ENCODE measurements at regions not wholly inside any gene's neighbourhood (a gene's known extent, or its start where the extent isn't known, plus 50 kb on each side); places are given as distances from the start of the nearest gene placed in this dataset.

DNA sequence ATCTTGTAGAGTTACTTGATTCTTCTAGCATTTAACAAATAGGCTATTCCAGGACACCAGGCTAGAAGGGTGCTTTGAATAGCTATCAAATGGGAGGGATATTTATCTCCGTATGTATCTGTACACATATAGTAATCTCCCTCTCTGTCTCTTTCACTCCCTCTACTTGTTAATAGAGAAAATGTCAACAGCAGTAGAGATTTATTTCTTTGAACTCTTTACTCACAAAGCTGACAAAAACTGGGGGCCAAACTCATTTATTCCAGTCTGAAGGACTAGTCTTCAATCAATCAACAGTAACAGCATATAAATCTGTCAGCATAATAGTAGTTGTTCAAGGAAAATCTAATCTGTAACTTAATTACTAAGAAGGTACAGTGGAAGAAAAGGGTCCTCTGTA lies 78.2 kb upstream of the FER start:
- peaks cover 2% of the 10 kb centered on the region for H3K4me1 ChIP-seq (ENCODE audit: control insufficient read depth, insufficient read depth, low read length)
- no peak overlapping the region for H3K4me3 ChIP-seq (ENCODE audit: low read depth, low read length)
- H3K9me3 ChIP-seq (ENCODE audit: control insufficient read depth, insufficient read depth, low read length) = no peaks in the 10 kb centered on the region
- H3K36me3 ChIP-seq (ENCODE audit: control insufficient read depth, insufficient read depth, low read length) = no peaks in the 10 kb centered on the region
- peaks cover 25% of the 10 kb centered on the region for H3K27me3 ChIP-seq (ENCODE audit: control insufficient read depth, insufficient read depth, low read length)
- H3K9ac ChIP-seq (ENCODE audit: low read depth, low read length) = no peak overlapping the region

DNA sequence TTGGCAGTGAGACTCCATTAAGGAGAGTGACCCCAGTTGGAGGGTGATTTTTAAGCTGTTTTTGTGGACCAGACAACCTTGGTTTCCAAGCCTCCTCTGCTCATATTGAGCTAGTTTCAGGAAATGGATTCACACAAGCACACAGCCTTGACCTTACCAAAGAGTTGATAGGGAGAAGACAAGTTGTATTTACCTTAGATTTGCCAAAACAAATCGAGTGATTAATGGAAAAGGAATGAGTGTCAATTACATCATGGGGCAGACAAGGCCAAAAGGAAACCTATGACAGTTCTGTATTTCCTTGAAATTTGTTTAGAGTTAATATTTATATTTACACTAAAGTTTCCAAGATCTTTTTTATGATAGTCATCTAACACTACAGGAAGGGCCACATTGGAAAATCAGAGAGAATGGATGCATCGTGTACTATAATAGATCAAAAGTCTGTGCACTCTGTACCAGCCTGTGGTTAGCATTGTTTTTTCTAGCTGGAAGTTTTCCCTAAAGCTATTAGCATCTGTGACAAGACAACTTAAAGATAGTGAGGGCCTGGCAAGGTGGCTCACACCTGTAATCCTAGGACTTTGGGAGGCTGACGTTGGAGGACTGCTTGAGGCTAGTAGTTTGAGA lies 86.0 kb upstream of the FER start:
- Histone ChIP-seq H3K4me3 (ENCODE audit: low read depth, low read length) (no peak overlapping the region), H3K4me1 (ENCODE audit: control insufficient read depth, insufficient read depth, low read length) (no peaks in the 10 kb centered on the region), H3K9ac (ENCODE audit: low read depth, low read length) (no peak overlapping the region), H3K36me3 (ENCODE audit: control insufficient read depth, insufficient read depth, low read length) (no peaks in the 10 kb centered on the region), H3K27me3 (ENCODE audit: control insufficient read depth, insufficient read depth, low read length) (no peaks in the 10 kb centered on the region), H3K9me3 (ENCODE audit: control insufficient read depth, insufficient read depth, low read length) (no peaks in the 10 kb centered on the region)

DNA sequence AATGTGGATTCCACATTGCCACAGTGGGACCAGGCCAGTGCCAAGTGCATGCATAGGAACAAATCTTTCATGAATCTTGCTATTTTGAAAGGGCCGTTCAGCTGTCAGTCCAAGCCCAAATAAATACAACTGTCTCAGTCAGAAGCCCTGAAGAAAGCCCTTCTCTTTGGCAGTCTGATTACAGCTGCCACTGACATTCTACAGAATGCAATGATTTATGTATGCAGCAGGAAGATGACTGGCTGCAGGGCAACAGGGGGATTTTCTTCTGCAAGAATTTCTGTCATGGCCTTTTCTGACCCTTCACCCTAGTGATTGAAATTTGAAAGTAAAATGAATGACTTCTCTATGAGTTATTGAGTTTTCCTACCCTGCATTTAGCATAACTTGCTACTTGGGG lies 86.7 kb upstream of the FER start:
- Histone ChIP-seq H3K9me3 (ENCODE audit: control insufficient read depth, insufficient read depth, low read length) (no peaks in the 10 kb centered on the region), H3K4me1 (ENCODE audit: control insufficient read depth, insufficient read depth, low read length) (no peaks in the 10 kb centered on the region), H3K9ac (ENCODE audit: low read depth, low read length) (no peak overlapping the region), H3K4me3 (ENCODE audit: low read depth, low read length) (no peak overlapping the region), H3K36me3 (ENCODE audit: control insufficient read depth, insufficient read depth, low read length) (no peaks in the 10 kb centered on the region), H3K27me3 (ENCODE audit: control insufficient read depth, insufficient read depth, low read length) (no peaks in the 10 kb centered on the region)

DNA sequence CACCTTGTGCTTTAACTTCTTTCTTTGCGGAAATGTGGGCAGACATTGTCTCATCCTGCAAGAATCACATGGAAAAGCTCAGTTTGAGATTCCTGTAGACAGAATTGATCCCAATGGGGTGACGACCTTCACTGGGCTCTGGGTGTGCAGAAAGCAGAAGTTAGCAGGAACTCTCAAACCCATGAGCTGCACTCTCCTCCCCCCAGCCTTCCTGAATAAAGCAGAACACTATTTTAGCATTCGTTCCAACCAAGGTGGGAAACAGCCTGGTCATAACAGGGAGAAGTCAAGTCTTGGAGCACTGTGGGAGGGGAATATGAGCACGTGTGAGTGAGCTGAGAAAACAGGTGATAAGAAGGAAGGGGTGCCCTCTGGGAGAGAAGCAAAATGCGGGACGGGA lies 87.4 kb upstream of the FER start:
- no peaks in the 10 kb centered on the region for H3K9me3 ChIP-seq (ENCODE audit: control insufficient read depth, insufficient read depth, low read length)
- H3K4me1 ChIP-seq (ENCODE audit: control insufficient read depth, insufficient read depth, low read length) = no peaks in the 10 kb centered on the region
- no peaks in the 10 kb centered on the region for H3K36me3 ChIP-seq (ENCODE audit: control insufficient read depth, insufficient read depth, low read length)

DNA sequence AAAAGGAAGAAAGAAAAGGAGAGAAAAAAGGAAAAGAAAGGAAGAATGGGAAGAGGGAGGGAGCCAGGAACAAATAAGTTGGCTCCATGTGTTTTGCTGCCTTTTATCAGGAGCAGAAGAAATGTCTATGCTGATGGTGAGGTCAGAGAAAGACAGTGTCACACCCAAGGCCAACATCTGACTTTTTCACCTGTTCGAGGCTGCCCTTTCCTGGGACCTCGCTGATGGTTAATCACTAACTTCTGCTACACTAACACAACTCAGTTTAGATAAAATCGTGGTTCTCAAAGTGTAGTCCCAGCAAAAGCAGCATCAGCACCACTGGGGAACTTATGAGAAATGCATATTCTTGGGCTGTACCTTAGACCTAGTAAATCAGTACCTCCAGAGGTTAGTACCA lies 88.2 kb upstream of the FER start:
- H3K36me3 ChIP-seq (ENCODE audit: control insufficient read depth, insufficient read depth, low read length) = no peaks in the 10 kb centered on the region
- H3K4me1 ChIP-seq (ENCODE audit: control insufficient read depth, insufficient read depth, low read length) = no peaks in the 10 kb centered on the region
- no peak overlapping the region for H3K9ac ChIP-seq (ENCODE audit: low read depth, low read length)
- no peak overlapping the region for H3K4me3 ChIP-seq (ENCODE audit: low read depth, low read length)
- H3K9me3 ChIP-seq (ENCODE audit: control insufficient read depth, insufficient read depth, low read length) = no peaks in the 10 kb centered on the region
- no peaks in the 10 kb centered on the region for H3K27me3 ChIP-seq (ENCODE audit: control insufficient read depth, insufficient read depth, low read length)

More for the DNA sequence above, 87.4 kb upstream of the FER start:
- H3K4me3 ChIP-seq (ENCODE audit: low read depth, low read length) = no peak overlapping the region
- H3K27me3 ChIP-seq (ENCODE audit: control insufficient read depth, insufficient read depth, low read length) = no peaks in the 10 kb centered on the region
- H3K9ac ChIP-seq (ENCODE audit: low read depth, low read length) = no peak overlapping the region

DNA sequence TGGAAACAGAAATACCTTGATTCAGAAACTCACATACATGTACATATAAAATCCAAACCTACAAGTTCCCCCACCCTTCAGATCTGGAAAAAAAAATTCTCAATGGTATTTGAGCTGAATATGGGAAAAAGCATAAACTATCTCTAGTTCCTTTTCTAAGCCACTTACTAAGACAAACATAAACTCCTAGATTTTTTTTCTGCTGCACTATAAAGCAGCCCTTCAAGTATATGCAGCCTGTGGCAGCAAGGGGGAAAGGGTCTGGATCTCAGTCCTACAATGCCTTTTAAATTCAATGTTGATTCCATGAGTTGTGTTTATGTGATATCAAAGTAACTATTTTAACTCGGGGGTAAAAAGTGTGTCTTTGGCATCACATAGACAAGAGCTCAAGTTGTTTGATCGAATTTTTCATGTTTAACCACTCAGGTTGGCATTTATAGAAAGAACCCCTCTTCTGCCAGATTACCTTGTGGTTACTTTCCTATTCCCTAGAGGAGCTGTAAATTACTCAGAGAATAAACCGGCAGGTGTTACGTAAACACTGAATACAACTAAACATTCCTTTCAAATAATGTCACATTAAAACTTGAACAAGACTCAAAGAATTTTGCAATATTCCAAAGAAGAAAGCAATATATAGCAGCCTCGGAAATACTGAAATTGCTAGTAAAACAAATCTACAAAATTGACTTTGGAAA lies 91.8 kb upstream of the FER start:
- H3K4me1 ChIP-seq (ENCODE audit: control insufficient read depth, insufficient read depth, low read length) = no peaks in the 10 kb centered on the region
- no peaks in the 10 kb centered on the region for H3K9me3 ChIP-seq (ENCODE audit: control insufficient read depth, insufficient read depth, low read length)
- no peak overlapping the region for H3K9ac ChIP-seq (ENCODE audit: low read depth, low read length)
- H3K4me3 ChIP-seq (ENCODE audit: low read depth, low read length) = no peak overlapping the region
- H3K27me3 ChIP-seq (ENCODE audit: control insufficient read depth, insufficient read depth, low read length) = no peaks in the 10 kb centered on the region
- H3K36me3 ChIP-seq (ENCODE audit: control insufficient read depth, insufficient read depth, low read length) = no peaks in the 10 kb centered on the region

DNA sequence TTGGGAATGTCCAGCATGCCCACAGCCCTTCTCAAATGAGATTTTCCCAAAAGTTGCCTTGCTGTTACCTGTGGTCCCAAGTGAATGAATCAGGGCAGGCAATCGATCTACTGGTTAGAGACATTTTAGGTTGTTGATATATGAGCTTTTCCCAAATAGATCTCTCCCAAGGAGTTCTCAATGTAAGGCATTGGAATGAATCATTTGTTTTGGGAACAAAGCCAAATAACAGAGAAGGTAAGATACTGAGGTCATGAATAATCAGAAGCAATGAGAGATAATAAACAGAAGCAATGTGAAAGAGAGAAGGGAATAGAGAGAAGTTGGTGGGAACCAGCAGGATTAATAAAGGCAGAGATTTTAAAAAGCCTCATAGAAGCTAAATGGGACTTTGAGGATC lies 93.6 kb upstream of the FER start:
- Histone ChIP-seq H3K4me1 (ENCODE audit: control insufficient read depth, insufficient read depth, low read length) (no peaks in the 10 kb centered on the region), H3K9ac (ENCODE audit: low read depth, low read length) (no peak overlapping the region), H3K36me3 (ENCODE audit: control insufficient read depth, insufficient read depth, low read length) (no peaks in the 10 kb centered on the region), H3K4me3 (ENCODE audit: low read depth, low read length) (no peak overlapping the region), H3K27me3 (ENCODE audit: control insufficient read depth, insufficient read depth, low read length) (no peaks in the 10 kb centered on the region), H3K9me3 (ENCODE audit: control insufficient read depth, insufficient read depth, low read length) (no peaks in the 10 kb centered on the region)

DNA sequence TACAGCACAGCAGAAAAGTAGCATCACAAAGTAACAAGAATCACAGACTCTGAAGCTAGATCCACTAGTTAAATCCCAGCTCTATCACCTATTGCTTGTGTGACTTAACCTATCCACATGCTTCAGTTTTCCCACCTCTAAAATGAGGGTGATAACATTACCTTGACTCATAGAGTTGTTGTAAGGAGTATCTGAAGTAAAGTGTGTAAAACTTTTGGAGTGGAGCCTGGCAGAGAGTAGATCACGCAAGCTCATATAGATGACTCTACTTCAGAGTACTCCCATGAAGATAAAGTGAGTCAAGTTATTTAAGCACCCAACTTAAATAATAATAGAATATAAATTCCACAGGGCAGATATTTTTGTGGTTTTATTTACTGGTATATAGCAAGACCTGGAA lies 94.5 kb upstream of the FER start:
- no peaks in the 10 kb centered on the region for H3K4me1 ChIP-seq (ENCODE audit: control insufficient read depth, insufficient read depth, low read length)
- H3K9me3 ChIP-seq (ENCODE audit: control insufficient read depth, insufficient read depth, low read length) = no peaks in the 10 kb centered on the region
- H3K4me3 ChIP-seq (ENCODE audit: low read depth, low read length) = no peak overlapping the region
- no peaks in the 10 kb centered on the region for H3K27me3 ChIP-seq (ENCODE audit: control insufficient read depth, insufficient read depth, low read length)
- no peaks in the 10 kb centered on the region for H3K36me3 ChIP-seq (ENCODE audit: control insufficient read depth, insufficient read depth, low read length)
- no peak overlapping the region for H3K9ac ChIP-seq (ENCODE audit: low read depth, low read length)

DNA sequence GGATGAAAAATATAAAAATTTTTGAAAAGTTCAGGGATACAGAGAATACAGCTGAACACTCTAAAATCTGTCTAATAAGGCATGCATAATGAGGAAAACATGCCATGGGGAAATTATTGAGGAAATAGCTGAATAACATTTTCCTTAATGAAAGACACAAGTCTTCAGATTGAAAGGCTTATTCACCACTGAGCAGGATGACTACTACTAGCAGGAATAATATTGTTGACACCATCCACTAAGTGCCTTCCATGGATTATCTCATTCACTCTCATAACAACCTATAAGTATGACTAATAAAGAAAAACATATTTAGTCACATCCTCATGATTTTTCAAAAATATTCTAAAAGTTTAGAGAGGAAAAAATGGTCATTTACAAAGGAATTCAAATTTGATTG lies 96.7 kb upstream of the FER start:
- Histone ChIP-seq H3K4me1 (ENCODE audit: control insufficient read depth, insufficient read depth, low read length) (no peaks in the 10 kb centered on the region), H3K9ac (ENCODE audit: low read depth, low read length) (no peak overlapping the region), H3K4me3 (ENCODE audit: low read depth, low read length) (no peak overlapping the region), H3K27me3 (ENCODE audit: control insufficient read depth, insufficient read depth, low read length) (no peaks in the 10 kb centered on the region), H3K9me3 (ENCODE audit: control insufficient read depth, insufficient read depth, low read length) (peaks cover 10% of the 10 kb centered on the region), H3K36me3 (ENCODE audit: control insufficient read depth, insufficient read depth, low read length) (peaks cover 2% of the 10 kb centered on the region)

DNA sequence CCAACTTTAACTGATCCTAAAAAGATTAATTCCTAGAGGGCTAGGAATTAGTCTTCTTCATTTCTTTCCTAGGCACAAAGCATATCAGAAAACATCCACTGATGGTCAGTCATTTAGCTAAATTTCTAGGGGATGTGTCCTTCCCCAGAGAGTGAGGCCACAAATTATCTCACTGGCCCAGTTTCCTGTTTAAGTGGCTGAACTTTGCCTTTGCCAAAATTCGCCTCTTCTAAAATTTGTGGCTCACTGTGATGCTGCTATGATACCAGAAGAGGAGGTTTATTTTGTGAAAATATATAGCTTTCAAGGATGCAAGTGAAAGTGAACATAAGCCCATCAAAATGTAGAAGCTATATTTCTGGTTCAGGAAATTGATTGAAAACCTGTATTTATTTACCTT lies 98.1 kb upstream of the FER start:
- no peaks in the 10 kb centered on the region for H3K27me3 ChIP-seq (ENCODE audit: control insufficient read depth, insufficient read depth, low read length)
- no peak overlapping the region for H3K9ac ChIP-seq (ENCODE audit: low read depth, low read length)
- no peak overlapping the region for H3K4me3 ChIP-seq (ENCODE audit: low read depth, low read length)
- peaks cover 2% of the 10 kb centered on the region for H3K36me3 ChIP-seq (ENCODE audit: control insufficient read depth, insufficient read depth, low read length)
- no peaks in the 10 kb centered on the region for H3K4me1 ChIP-seq (ENCODE audit: control insufficient read depth, insufficient read depth, low read length)
- H3K9me3 ChIP-seq (ENCODE audit: control insufficient read depth, insufficient read depth, low read length) = peaks cover 10% of the 10 kb centered on the region

DNA sequence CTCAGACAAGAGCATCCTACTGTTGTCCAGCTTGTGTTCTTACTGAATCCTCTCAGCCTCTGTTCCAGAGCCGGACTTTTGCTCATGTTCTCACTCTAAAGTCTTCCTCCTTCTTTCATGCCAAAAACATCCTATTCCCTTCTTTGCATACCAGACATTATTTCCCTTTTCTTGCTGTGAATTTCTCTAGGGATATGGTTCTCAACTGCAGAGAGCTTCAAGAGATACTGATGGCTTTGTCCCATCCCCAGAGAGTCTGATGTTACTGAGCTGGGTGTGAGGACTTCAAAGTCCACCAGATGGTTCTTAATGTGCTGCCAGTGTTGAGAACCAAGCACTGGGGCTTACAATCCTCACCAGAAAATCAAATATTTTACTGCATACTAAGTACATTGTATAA lies 98.6 kb upstream of the FER start:
- H3K4me3 ChIP-seq (ENCODE audit: low read depth, low read length) = no peak overlapping the region
- H3K4me1 ChIP-seq (ENCODE audit: control insufficient read depth, insufficient read depth, low read length) = no peaks in the 10 kb centered on the region
- H3K9ac ChIP-seq (ENCODE audit: low read depth, low read length) = no peak overlapping the region
- peaks cover 10% of the 10 kb centered on the region for H3K9me3 ChIP-seq (ENCODE audit: control insufficient read depth, insufficient read depth, low read length)
- no peaks in the 10 kb centered on the region for H3K27me3 ChIP-seq (ENCODE audit: control insufficient read depth, insufficient read depth, low read length)
- peaks cover 2% of the 10 kb centered on the region for H3K36me3 ChIP-seq (ENCODE audit: control insufficient read depth, insufficient read depth, low read length)

DNA sequence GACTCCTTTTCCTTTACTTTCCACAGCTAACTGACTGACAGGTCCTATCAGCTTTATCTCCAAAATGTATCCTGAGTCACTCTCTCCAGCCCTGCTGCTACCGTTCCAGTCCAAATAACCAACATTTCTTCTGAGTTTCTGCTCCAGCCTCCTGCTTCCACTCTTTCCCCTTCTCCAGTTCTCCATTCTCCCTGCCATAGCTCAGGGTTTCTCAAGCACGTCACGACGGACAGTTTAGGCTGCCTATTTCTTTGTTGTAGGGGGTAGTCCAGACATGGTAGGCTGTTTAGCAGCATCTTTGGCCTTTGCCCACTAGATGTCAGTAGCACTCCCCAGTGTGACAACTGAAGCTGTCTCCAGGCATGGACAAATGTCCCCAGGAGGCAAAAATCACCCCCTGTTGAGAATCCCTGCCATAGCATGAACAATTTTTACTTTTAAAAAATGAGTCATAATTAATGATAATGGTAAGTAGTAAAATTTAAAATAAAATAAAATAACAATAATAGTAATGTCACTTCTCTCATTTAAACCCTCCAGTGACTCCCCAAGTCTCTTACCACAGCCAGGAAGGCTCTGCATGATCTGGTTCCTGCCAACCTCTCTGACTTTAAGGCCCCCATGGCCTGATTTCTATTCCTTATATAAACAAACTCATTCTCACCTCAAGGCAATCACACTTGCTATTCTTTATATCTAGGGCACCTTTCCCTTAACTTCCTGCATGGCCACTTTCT lies 105.4 kb upstream of the FER start:
- H3K4me1 ChIP-seq (ENCODE audit: control insufficient read depth, insufficient read depth, low read length) = peaks cover 5% of the 10 kb centered on the region
- peaks cover 5% of the 10 kb centered on the region for H3K9me3 ChIP-seq (ENCODE audit: control insufficient read depth, insufficient read depth, low read length)
- H3K27me3 ChIP-seq (ENCODE audit: control insufficient read depth, insufficient read depth, low read length) = no peaks in the 10 kb centered on the region
- H3K9ac ChIP-seq (ENCODE audit: low read depth, low read length) = peak overlapping the region; percentile 19
- no peak overlapping the region for H3K4me3 ChIP-seq (ENCODE audit: low read depth, low read length)
- peaks cover under 1% of the 10 kb centered on the region for H3K36me3 ChIP-seq (ENCODE audit: control insufficient read depth, insufficient read depth, low read length)

All from iPS-15b (cell line).